ENCODE measurements at regions not wholly inside any gene's neighbourhood (a gene's known extent, or its start where the extent isn't known, plus 50 kb on each side); places are given as distances from the start of the nearest gene placed in this dataset.
A peak's percentile ranks its signal among the peaks of the same experiment; 100 is the strongest.
"Not testable (repeated sequence)": the region's sequence is repeated elsewhere in the genome, so short reads cannot be mapped to it uniquely, and the experiment has no call there.

DNA sequence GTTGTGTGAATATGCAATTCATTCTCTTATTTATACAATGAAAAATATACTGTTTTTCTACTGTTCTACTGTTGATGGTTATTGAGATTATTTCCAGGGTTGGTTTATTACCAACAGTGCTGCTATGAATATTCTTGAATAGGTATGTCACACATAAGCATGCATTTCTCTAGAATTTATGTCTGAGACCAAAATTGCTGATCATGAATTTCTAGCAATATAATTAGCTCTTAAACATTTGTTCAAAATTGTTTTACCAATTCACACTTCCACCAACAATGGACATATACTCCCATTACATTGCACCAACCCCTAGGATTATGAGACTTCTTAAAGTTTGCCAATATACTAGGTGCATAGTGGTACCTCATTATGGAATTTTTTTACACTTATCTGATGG, 164.1 kb upstream of the KCNQ5 start:
- no peaks in the 10 kb centered on the region for H3K4me1 Mint-ChIP-seq
- no peaks in the 10 kb centered on the region for H3K9me3 Mint-ChIP-seq
- DNase-seq (no peak), ATAC-seq (no peak)
- peaks cover 14% of the 10 kb centered on the region for H3K27me3 Mint-ChIP-seq
- no peak overlapping the region for H3K27ac Mint-ChIP-seq
- H3K4me3 Mint-ChIP-seq: no peak overlapping the region

GRCh38 chr6:72458521-72458920, 163.3 kb upstream of the KCNQ5 start:
- no peaks in the 10 kb centered on the region for H3K9me3 Mint-ChIP-seq
- no peak for ATAC-seq

DNA sequence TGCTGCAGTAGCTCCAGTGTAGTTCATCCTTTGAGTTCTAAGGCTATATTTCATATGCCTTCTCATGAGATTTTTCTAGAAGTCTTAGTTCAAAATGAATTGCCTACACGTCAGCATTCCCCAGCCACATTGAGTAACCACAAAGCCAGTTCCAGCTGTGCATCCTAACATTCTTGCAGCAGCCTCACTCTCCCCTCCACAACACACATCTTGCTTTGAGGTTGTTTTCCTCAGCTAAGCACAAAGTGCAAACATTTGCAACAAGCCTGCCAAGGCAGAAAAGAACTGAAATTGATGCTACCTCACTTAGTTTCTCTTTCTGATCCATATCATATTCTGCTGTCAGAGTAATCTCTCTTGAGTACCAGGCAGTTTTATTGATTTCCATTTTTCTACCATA, 160.7 kb upstream of the KCNQ5 start:
- Mint-ChIP-seq H3K4me3 (no peak overlapping the region), H3K9me3 (no peaks in the 10 kb centered on the region), H3K27me3 (peaks cover 37% of the 10 kb centered on the region), H3K4me1 (no peaks in the 10 kb centered on the region), H3K27ac (no peak overlapping the region)
- ATAC-seq: no peak
- DNase-seq: no peak

More at GRCh38 chr6:72458521-72458920, 163.3 kb upstream of the KCNQ5 start:
- H3K27me3 Mint-ChIP-seq: peaks cover 21% of the 10 kb centered on the region
- H3K4me1 Mint-ChIP-seq: no peaks in the 10 kb centered on the region
- no peak for DNase-seq
- H3K27ac Mint-ChIP-seq: no peak overlapping the region
- H3K4me3 Mint-ChIP-seq: no peak overlapping the region

DNA sequence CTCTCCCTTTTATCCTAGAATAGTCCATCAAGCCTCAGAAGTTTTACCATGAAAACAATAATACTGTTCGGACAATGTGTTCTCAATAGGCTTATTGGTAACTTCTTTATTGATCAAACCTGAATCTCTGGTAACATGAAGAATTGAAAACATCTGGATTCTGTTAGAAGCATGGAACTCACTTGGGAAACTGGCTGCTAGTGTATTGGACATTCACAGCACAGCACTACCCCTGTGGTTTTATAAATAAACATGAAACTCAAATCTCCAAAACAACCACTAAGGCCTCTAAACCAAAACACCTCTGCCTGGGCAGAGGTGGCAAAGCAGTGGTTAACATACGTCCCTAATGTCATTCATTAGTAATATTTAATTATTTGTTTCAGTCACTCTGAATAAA, 157.6 kb upstream of the KCNQ5 start:
- no peak overlapping the region for H3K27ac Mint-ChIP-seq
- peaks cover 37% of the 10 kb centered on the region for H3K27me3 Mint-ChIP-seq
- H3K9me3 Mint-ChIP-seq: no peaks in the 10 kb centered on the region
- DNase-seq (no peak), ATAC-seq (no peak)
- no peak overlapping the region for H3K4me3 Mint-ChIP-seq
- no peaks in the 10 kb centered on the region for H3K4me1 Mint-ChIP-seq

DNA sequence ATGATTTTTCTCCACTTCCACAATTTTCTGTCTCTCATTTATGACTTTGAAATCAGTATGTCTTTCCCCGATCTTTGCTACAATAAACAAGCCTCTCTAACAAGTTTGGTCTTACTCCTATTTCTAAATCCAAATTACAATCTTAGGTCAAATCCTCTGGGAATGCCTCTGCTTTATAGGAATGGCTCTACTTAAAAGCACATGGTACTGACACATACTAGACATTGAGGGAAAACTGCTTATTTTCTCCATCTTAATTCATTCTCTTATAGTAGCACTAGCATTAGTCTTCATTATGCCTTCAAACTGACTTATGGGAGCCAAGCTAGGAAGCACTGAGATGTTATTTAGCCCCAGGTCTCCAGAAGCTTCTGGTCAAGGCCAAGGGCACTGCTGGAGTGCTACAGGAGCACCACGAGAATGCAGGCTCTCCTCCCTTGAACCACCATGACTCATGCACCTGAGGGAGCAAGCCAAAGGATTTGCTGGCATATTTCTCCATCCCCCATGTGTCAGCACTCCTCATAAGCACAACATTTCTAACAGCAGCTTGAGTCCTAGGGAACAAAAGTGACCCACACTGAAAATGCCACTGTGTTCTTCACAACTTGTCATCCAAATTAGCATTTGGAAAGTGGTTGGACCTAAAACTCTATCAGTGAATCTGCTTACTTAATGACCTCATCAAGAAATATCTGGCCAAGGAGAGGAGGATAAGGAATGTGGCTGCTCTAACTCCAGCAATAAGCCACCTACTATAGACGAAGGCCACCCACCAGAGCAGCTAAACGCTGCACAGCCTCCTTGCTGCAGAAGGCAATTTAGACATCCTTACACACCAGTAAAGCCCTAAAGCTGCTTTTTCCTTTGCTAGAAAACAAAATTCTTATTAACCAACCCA, 156.8 kb upstream of the KCNQ5 start:
- no peak overlapping the region for H3K27ac Mint-ChIP-seq
- H3K27me3 Mint-ChIP-seq: peaks cover 37% of the 10 kb centered on the region
- DNase-seq: no peak
- H3K4me1 Mint-ChIP-seq: no peaks in the 10 kb centered on the region
- H3K4me3 Mint-ChIP-seq: no peak overlapping the region
- no peak for ATAC-seq
- no peaks in the 10 kb centered on the region for H3K9me3 Mint-ChIP-seq

- H3K4me3 Mint-ChIP-seq: no peak overlapping the region
- H3K9me3 Mint-ChIP-seq: no peaks in the 10 kb centered on the region
- no peak overlapping the region for H3K27ac Mint-ChIP-seq
- H3K27me3 Mint-ChIP-seq: peaks cover 32% of the 10 kb centered on the region
- DNase-seq (no peak), ATAC-seq (no peak)
- no peaks in the 10 kb centered on the region for H3K4me1 Mint-ChIP-seq
These were observed 155.4 kb upstream of the KCNQ5 start for GRCh38 chr6:72466471-72466870.

GRCh38 chr6:72466971-72467566, 154.8 kb upstream of the KCNQ5 start:
- no peak for DNase-seq
- Mint-ChIP-seq H3K27ac (peak overlapping the region in 1 of 2 donors; percentile 20), H3K27me3 (peaks cover 26% of the 10 kb centered on the region), H3K4me3 (no peak overlapping the region), H3K4me1 (no peaks in the 10 kb centered on the region), H3K9me3 (no peaks in the 10 kb centered on the region)
- no peak for ATAC-seq

DNA sequence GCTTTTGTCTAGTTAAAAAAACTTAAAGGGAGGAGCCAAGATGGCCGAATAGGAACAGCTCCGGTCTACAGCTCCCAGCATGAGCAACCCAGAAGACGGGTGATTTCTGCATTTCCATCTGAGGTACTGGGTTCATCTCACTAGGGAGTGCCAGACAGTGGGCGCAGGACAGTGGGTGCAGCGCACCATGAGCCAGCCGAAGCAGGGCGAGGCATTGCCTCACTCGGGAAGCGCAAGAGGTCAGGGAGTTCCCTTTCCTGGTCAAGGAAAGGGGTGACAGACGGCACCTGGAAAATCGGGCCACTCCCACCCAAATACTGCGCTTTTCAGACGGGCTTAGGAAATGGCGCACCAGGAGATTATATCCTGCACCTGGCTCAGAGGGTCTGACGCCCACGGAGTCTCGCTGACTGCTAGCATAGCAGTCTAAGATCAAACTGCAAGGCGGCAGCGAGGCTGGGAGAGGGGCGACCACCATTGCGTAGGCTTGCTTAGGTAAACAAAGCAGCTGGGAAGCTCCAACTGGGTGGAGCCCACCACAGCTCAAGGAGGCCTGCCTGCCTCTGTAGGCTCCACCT, 152.4 kb upstream of the KCNQ5 start:
- DNase-seq, H3K4me3 Mint-ChIP-seq, ATAC-seq, H3K9me3 Mint-ChIP-seq, H3K4me1 Mint-ChIP-seq, H3K27ac Mint-ChIP-seq: not testable (repeated sequence)
- peaks cover 15% of the 10 kb centered on the region for H3K27me3 Mint-ChIP-seq

- Mint-ChIP-seq H3K4me3 (no peak overlapping the region), H3K27ac (no peak overlapping the region)
- no peak for ATAC-seq
These were observed 145.8 kb upstream of the KCNQ5 start for GRCh38 chr6:72476051-72476450.

DNA sequence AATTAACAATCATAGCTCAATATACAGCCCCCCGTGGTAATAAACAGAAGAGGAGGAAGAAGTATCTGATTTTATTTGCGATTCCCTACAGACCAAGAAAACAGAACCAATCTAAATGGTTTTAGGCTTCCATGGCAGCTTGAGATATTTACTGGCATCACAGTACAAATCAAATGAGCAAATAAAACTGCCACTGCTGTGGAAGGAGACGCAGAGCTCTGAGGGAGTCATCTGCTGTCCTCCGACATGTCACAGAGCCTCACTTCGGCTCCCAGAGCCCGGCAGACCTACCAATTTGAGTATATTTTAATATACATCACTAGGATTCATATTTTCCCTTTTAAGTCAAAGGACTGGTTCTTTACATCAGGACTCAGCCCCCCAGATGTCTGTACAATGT, 145.2 kb upstream of the KCNQ5 start:
- H3K4me1 Mint-ChIP-seq: no peaks in the 10 kb centered on the region
- H3K27me3 Mint-ChIP-seq: no peaks in the 10 kb centered on the region
- DNase-seq: no peak
- no peak for ATAC-seq
- no peak overlapping the region for H3K4me3 Mint-ChIP-seq
- H3K27ac Mint-ChIP-seq: no peak overlapping the region
- H3K9me3 Mint-ChIP-seq: no peaks in the 10 kb centered on the region

More at GRCh38 chr6:72476051-72476450, 145.8 kb upstream of the KCNQ5 start:
- H3K27me3 Mint-ChIP-seq: no peaks in the 10 kb centered on the region
- no peaks in the 10 kb centered on the region for H3K4me1 Mint-ChIP-seq
- H3K9me3 Mint-ChIP-seq: no peaks in the 10 kb centered on the region
- no peak for DNase-seq

DNA sequence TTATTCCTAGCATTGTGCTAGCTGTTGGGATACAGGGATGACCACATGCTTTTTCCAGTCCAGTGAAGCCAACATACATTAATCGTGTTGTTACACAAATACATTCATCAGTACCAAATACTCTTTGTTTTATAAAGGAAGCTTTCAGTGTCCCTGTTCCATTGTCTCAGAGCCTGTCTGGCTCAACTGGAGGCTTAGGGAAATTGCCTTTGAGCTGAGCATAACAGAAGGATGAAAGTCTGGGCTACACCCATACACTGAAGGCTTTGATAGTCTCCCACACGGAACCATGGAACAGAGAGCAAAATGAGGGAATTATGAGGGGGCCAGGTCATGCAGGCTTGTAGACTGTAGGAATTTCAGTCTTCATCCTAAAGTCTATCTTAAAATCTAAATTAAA, 126.4 kb upstream of the KCNQ5 start:
- H3K9me3 Mint-ChIP-seq: no peaks in the 10 kb centered on the region
- DNase-seq: no peak
- peaks cover 18% of the 10 kb centered on the region for H3K27me3 Mint-ChIP-seq
- no peak overlapping the region for H3K4me3 Mint-ChIP-seq
- ATAC-seq: no peak
- no peak overlapping the region for H3K27ac Mint-ChIP-seq
- no peaks in the 10 kb centered on the region for H3K4me1 Mint-ChIP-seq

GRCh38 chr6:72497186-72497585, 124.7 kb upstream of the KCNQ5 start:
- no peak for ATAC-seq
- peaks cover 18% of the 10 kb centered on the region for H3K27me3 Mint-ChIP-seq
- H3K4me3 Mint-ChIP-seq: no peak overlapping the region
- H3K27ac Mint-ChIP-seq: no peak overlapping the region
- no peaks in the 10 kb centered on the region for H3K4me1 Mint-ChIP-seq
- no peak for DNase-seq
- no peaks in the 10 kb centered on the region for H3K9me3 Mint-ChIP-seq

DNA sequence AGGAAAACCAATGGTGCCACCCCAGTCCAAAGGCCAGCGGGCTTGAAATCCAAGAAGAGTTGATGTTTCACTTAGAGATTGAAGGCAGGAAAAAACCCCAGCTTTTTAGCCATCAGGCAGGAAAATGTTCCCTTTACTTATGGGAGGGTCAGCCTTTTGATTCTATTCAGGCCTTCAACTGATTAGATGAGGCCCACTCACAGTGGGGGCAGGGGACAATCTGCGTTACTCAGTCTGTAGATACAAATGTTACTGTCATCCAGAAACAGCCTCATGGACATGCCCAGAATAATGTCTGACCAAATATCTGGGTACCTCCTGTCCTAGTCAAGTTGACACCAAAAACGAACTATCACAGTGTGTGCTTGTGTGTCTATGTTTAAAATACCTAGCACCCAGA, 121.2 kb upstream of the KCNQ5 start:
- ATAC-seq: no peak
- no peaks in the 10 kb centered on the region for H3K4me1 Mint-ChIP-seq
- no peak overlapping the region for H3K4me3 Mint-ChIP-seq
- peaks cover 18% of the 10 kb centered on the region for H3K27me3 Mint-ChIP-seq
- no peak for DNase-seq
- no peaks in the 10 kb centered on the region for H3K9me3 Mint-ChIP-seq
- H3K27ac Mint-ChIP-seq: no peak overlapping the region

DNA sequence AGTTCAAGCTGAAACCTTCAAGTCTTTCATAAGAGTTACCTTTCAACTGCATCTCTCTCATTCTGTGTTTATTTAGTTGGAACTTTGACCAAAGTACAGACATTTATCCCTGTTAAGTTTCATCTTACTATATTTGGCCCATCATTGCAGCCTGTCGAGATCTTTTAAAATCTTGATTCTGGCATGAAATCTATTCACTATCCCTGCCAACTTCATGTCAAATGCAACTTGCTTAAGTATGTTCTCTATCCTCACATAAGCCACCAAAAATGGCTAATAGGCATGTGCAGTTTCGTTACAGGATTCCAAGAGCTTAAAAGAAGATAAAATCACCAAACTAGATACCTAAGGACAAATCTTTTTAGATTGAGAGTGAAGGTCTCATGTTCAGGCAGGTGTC, 117.5 kb upstream of the KCNQ5 start:
- no peak for DNase-seq
- H3K27ac Mint-ChIP-seq: no peak overlapping the region
- H3K4me1 Mint-ChIP-seq: no peaks in the 10 kb centered on the region
- no peak overlapping the region for H3K4me3 Mint-ChIP-seq
- peaks cover 7% of the 10 kb centered on the region for H3K27me3 Mint-ChIP-seq
- H3K9me3 Mint-ChIP-seq: no peaks in the 10 kb centered on the region
- no peak for ATAC-seq

DNA sequence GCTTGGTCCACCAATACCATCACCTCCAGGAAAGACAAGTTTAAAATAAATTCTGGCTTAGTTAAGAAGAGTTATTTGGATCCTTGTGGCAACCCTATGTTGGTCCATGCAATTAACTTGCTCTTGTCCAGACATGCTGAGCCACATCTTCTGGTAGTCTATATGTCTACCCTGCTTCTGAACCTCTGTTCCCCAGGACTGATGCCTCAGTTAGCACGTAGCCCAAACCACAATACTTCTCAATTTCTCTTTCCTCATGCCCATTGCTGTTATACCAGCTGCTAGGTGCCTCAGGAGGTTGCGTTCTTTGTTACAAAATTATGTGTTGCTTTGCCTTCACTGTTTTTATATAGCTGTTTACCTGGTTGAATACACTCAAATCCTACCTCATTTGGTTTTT, 116.4 kb upstream of the KCNQ5 start:
- no peaks in the 10 kb centered on the region for H3K9me3 Mint-ChIP-seq

DNA sequence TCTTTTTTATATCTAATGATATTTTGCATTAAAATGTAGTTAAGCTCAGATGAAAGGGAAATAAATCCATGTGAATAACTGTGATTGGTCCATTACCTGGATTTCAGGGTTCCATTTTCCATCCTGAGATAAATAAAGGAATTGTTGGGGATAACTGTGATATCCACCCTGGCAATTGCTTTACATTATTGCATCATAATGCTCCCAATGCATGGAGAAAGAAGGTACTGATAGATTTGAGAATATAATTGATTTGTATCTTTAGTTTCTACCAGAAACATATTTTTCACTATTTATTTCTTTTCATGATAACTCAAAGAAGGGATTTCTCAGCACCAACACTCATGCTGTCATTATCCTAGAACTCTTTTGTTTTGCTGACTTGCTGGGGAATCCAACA, 102.0 kb upstream of the KCNQ5 start:
- Mint-ChIP-seq H3K27me3 (no peaks in the 10 kb centered on the region), H3K27ac (peak overlapping the region in 1 of 2 donors; percentile 33), H3K9me3 (no peaks in the 10 kb centered on the region), H3K4me3 (no peak overlapping the region), H3K4me1 (no peaks in the 10 kb centered on the region)
- DNase-seq (no peak), ATAC-seq (no peak)

More for the DNA sequence above, 116.4 kb upstream of the KCNQ5 start:
- ATAC-seq (no peak), DNase-seq (no peak)
- Mint-ChIP-seq H3K4me1 (no peaks in the 10 kb centered on the region), H3K27ac (no peak overlapping the region), H3K27me3 (peaks cover 12% of the 10 kb centered on the region), H3K4me3 (no peak overlapping the region)

Measured in stimulated activated naive CD8-positive, alpha-beta T cell treated with anti-CD3 and anti-CD28 coated beads, Interleukin-15, amount 100 ng/mL, for 72 hours (primary cell).